Mesenchymal stem cell (in vitro differentiated cells and primary cell): ENCODE measurements at regions not wholly inside any gene's neighbourhood (a gene's known extent, or its start where the extent isn't known, plus 50 kb on each side); places are given as distances from the start of the nearest gene placed in this dataset.

Experiments used
- DNase-seq: peaks from one replicate; pipeline ENCODE4 v3.0.0-alpha.2; 2013
- H2AFZ ChIP-seq: one replicate; pipeline ENCODE4 v1.6.1; 2013; ENCODE audit warnings: low read depth, mild to moderate bottlenecking, control low read depth, inconsistent platforms, low read length, moderate library complexity
- H2AK5ac ChIP-seq: 2 replicates; pipeline ENCODE4 v1.6.1; 2013; ENCODE audit warnings: low read length, moderate library complexity, mild to moderate bottlenecking, inconsistent platforms; ENCODE audit not compliant: severe bottlenecking
- H2BK120ac ChIP-seq: one replicate; pipeline ENCODE4 v1.6.1; 2013; ENCODE audit warnings: low read depth, mild to moderate bottlenecking, inconsistent platforms, low read length, moderate library complexity
- H2BK12ac ChIP-seq, 2 experiments: one replicate each; pipeline ENCODE4 v1.6.1; 2013; ENCODE audit warnings: inconsistent platforms in 2 of 2, low read length in 2 of 2, mild to moderate bottlenecking in 2 of 2, moderate library complexity in 2 of 2, control low read depth in 1 of 2
- H2BK15ac ChIP-seq: one replicate; pipeline ENCODE4 v1.6.1; 2013; ENCODE audit warnings: mild to moderate bottlenecking, low read depth, inconsistent platforms; ENCODE audit not compliant: poor library complexity, severe bottlenecking
- H2BK5ac ChIP-seq: 2 replicates; pipeline ENCODE4 v1.6.1; 2013; ENCODE audit warnings: low read depth, mild to moderate bottlenecking, low read length, control low read depth, inconsistent platforms; ENCODE audit not compliant: poor library complexity, severe bottlenecking
- H3K14ac ChIP-seq, 2 experiments: one replicate each; pipeline ENCODE4 v1.6.1; 2013; ENCODE audit warnings: inconsistent platforms in 2 of 2, low read length in 2 of 2, control low read depth in 1 of 2, mild to moderate bottlenecking in 1 of 2, moderate library complexity in 1 of 2
- H3K18ac ChIP-seq, 2 experiments: one replicate each; pipeline ENCODE4 v1.6.1; 2013; ENCODE audit warnings: inconsistent platforms in 2 of 2, low read length in 2 of 2, control low read depth in 1 of 2, low read depth in 1 of 2, mild to moderate bottlenecking in 1 of 2
- H3K23ac ChIP-seq, 2 experiments: one replicate each; pipeline ENCODE4 v1.6.1; 2013; ENCODE audit warnings: inconsistent platforms in 2 of 2, low read length in 2 of 2, mild to moderate bottlenecking in 2 of 2, moderate library complexity in 2 of 2, control low read depth in 1 of 2
- H3K27ac ChIP-seq: 2 replicates; pipeline ENCODE4 v1.5.1; 2013; ENCODE audit warnings: mild to moderate bottlenecking, moderate library complexity, low read length, control low read depth, inconsistent platforms; ENCODE audit not compliant: poor library complexity, severe bottlenecking
- H3K27me3 ChIP-seq, 2 experiments: 2 replicates each; pipeline versions ENCODE4 v1.6.1 to v1.7.0; 2013; ENCODE audit warnings: low read length in 2 of 2, mild to moderate bottlenecking in 2 of 2, moderate library complexity in 2 of 2, control low read depth in 1 of 2, inconsistent platforms in 1 of 2; ENCODE audit not compliant: control insufficient read depth in 1 of 2, insufficient read depth in 1 of 2
- H3K36me3 ChIP-seq, 2 experiments: 2 replicates each; pipeline versions ENCODE4 v1.6.1 to v1.7.0; 2013; ENCODE audit warnings: low read length in 2 of 2, control low read depth in 1 of 2, inconsistent platforms in 1 of 2, low read depth in 1 of 2, mild to moderate bottlenecking in 1 of 2; ENCODE audit not compliant: insufficient read depth in 2 of 2, control insufficient read depth in 1 of 2
- H3K4ac ChIP-seq, 2 experiments: one replicate each; pipeline ENCODE4 v1.6.1; 2013; ENCODE audit warnings: inconsistent platforms in 2 of 2, low read length in 2 of 2, mild to moderate bottlenecking in 2 of 2, moderate library complexity in 2 of 2, control low read depth in 1 of 2, low read depth in 1 of 2
- H3K4me1 ChIP-seq: 2 replicates; pipeline ENCODE4 v1.6.1; 2013; ENCODE audit warnings: low read depth, low read length, control low read depth; ENCODE audit not compliant: control insufficient read depth, insufficient read depth
- H3K4me2 ChIP-seq: 2 replicates; pipeline ENCODE4 v1.6.1; 2013; ENCODE audit warnings: low read length, mild to moderate bottlenecking, inconsistent platforms; ENCODE audit not compliant: poor library complexity, severe bottlenecking
- H3K4me3 ChIP-seq, 2 experiments: 2 replicates each; pipeline versions ENCODE4 v1.5.1 to v1.7.0; 2013; ENCODE audit warnings: low read length in 2 of 2, mild to moderate bottlenecking in 2 of 2, control low read depth in 1 of 2, low read depth in 1 of 2; ENCODE audit not compliant: insufficient read depth in 1 of 2
- H3K79me1 ChIP-seq: replicated peaks from 2 replicates; pipeline ENCODE4 v1.6.1; 2013; ENCODE audit warnings: mild to moderate bottlenecking, control low read depth, low read length, inconsistent platforms; ENCODE audit not compliant: poor library complexity, severe bottlenecking
- H3K9ac ChIP-seq: 2 replicates; pipeline ENCODE4 v1.7.0; 2013; ENCODE audit warnings: mild to moderate bottlenecking, low read length, moderate library complexity
- H3K9me3 ChIP-seq: 2 replicates; pipeline ENCODE4 v1.7.0; 2013; ENCODE audit warnings: mild to moderate bottlenecking, low read length; ENCODE audit not compliant: control insufficient read depth
- H4K8ac ChIP-seq: one replicate; pipeline ENCODE4 v1.6.1; 2013; ENCODE audit warnings: inconsistent platforms, mild to moderate bottlenecking, low read length, moderate library complexity
- H4K91ac ChIP-seq: one replicate; pipeline ENCODE4 v1.6.1; 2013; ENCODE audit warnings: mild to moderate bottlenecking, low read length, inconsistent platforms
- WGBS: methylation state at CpG from one replicate; pipeline ENCODE4 v1.1.7; 2013; ENCODE audit warnings: mixed read lengths; 5-methylcytosine and 5-hydroxymethylcytosine counted together

DNA sequence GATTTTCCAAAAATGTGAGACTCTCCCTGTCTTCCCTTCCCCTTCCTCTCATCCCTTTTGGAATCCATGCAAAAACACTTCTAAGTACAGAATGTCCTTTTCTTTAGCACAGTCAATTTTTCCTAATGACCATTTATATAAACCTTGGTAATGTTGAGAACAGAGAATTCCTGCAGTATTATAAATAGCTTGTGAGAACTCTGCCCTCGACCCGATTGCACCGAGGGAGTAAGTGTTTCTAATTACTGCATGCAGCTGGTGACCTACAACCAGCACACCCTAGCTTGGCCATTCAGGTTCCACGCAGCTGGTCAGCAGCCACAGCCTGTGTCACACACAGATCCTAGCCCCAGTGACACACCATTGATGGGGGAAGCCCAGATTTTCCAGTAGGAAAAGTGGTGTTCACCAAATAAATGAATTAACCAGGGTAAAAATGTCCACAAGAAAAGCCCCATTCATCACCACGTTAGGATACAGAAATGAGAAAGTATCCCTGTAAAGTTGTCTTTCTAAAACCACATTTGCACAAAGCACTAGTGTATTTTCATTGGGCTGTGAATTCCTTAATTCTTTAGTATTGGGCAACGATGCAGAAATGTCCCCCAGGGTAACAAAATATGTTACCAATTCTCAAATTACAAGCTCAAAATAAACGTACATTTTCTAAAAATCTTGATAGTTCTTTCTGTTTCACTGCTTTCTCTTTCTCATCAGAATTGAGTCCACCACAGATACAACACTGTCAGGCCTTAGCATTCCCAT is 499.0 kb upstream of the KLF6 start:
- peak overlapping the region; percentile 76 for H4K8ac ChIP-seq
- no peak overlapping the region for H2BK15ac ChIP-seq
- peak overlapping the region; percentile 42 for H3K9ac ChIP-seq
- H3K36me3 ChIP-seq: no peaks in the 10 kb centered on the region
- peak; percentile 90 for DNase-seq
- peak overlapping the region; percentile 77 for H3K27ac ChIP-seq
- no peak overlapping the region for H2BK120ac ChIP-seq
- WGBS: 39% methylated on average over 7 of the region's 7 CpGs
- no peaks in the 10 kb centered on the region for H3K27me3 ChIP-seq
- no peaks in the 10 kb centered on the region for H3K9me3 ChIP-seq
- peaks cover 8% of the 10 kb centered on the region for H3K4me1 ChIP-seq
- H2AFZ ChIP-seq: no peak overlapping the region
- H3K4me3 ChIP-seq: peak overlapping the region in 1 of 2 experiments; percentile 51
- no peak overlapping the region for H2BK5ac ChIP-seq
- no peaks in the 10 kb centered on the region for H3K79me1 ChIP-seq
- H4K91ac ChIP-seq: no peak overlapping the region
- H3K4me2 ChIP-seq: no peak overlapping the region
- H3K18ac ChIP-seq: peak overlapping the region; percentile 38 to 75
- H3K14ac ChIP-seq: no peak overlapping the region
- no peak overlapping the region for H2AK5ac ChIP-seq
- H2BK12ac ChIP-seq: peak overlapping the region; percentile 6 to 91
- peak overlapping the region in 1 of 2 experiments; percentile 65 for H3K4ac ChIP-seq
- H3K23ac ChIP-seq: no peak overlapping the region

GRCh38 chr10:4282496-4282895 is 497.5 kb upstream of the KLF6 start:
- H3K23ac ChIP-seq: no peak overlapping the region
- WGBS: 99% methylated on average over 4 of the region's 4 CpGs
- no peaks in the 10 kb centered on the region for H3K79me1 ChIP-seq

DNA sequence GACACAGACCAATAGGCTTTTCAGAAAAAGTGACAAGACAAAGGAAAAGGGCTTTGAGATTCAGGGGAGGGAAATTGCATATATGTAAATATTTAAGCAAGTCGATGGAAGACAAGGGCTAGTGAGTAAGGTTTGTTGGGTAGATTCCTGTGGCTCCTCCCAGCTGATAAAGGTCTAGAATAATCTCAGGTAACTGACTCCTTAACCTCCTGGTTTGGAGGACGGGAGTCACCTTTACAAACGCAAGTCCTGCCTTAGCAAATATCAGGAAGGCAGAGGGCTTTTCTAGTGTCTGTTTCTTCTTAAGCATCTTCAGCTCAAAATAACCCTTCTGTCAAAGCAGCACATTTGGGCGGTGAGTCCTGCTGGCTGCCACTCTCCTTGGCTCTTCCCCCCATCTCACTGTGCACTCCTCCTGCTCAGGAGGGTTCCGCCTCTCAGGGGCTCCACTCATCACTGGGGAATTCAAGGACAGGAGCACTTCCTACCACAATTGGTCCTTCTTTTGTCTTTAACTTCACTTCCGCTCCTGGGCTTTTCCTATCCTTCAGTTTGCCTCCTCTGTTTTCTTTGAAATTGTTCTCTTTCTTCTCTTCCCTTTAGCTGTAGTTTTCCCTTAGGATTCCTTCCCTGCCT is 496.3 kb upstream of the KLF6 start:
- Histone ChIP-seq H3K79me1 (no peaks in the 10 kb centered on the region), H2BK120ac (peak overlapping the region; percentile 40), H2BK15ac (no peak overlapping the region), H3K18ac (peak overlapping the region; percentile 67 to 90), H4K91ac (no peak overlapping the region), H3K23ac (no peak overlapping the region), H2BK12ac (peak overlapping the region in 1 of 2 experiments; percentile 94), H3K27me3 (no peaks in the 10 kb centered on the region), H3K36me3 (no peaks in the 10 kb centered on the region), H3K14ac (no peak overlapping the region), H4K8ac (peak overlapping the region; percentile 5), H3K4ac (peak overlapping the region; percentile 41 to 60), H2BK5ac (no peak overlapping the region), H3K4me2 (no peak overlapping the region), H3K4me1 (peaks cover 8% of the 10 kb centered on the region), H2AK5ac (no peak overlapping the region), H2AFZ (no peak overlapping the region), H3K9ac (no peak overlapping the region), H3K27ac (no peak overlapping the region), H3K9me3 (no peaks in the 10 kb centered on the region), H3K4me3 (no peak overlapping the region)
- DNase-seq: peak; percentile 18
- WGBS: 67% methylated on average over 6 of the region's 6 CpGs

More at GRCh38 chr10:4282496-4282895, 497.5 kb upstream of the KLF6 start:
- H3K27me3 ChIP-seq: no peaks in the 10 kb centered on the region
- peak overlapping the region in 1 of 2 experiments; percentile 69 for H3K18ac ChIP-seq
- H2BK15ac ChIP-seq: peak overlapping the region; percentile 57
- no peak overlapping the region for H2BK5ac ChIP-seq
- no peak overlapping the region for H3K4me3 ChIP-seq
- H4K8ac ChIP-seq: peak overlapping the region; percentile 72
- H2BK12ac ChIP-seq: peak overlapping the region; percentile 63 to 69
- H3K9ac ChIP-seq: no peak overlapping the region
- no peak for DNase-seq
- H3K4me1 ChIP-seq: peaks cover 8% of the 10 kb centered on the region
- no peak overlapping the region for H3K27ac ChIP-seq
- H2BK120ac ChIP-seq: peak overlapping the region; percentile 77
- H2AK5ac ChIP-seq: no peak overlapping the region
- H3K9me3 ChIP-seq: no peaks in the 10 kb centered on the region
- H2AFZ ChIP-seq: no peak overlapping the region
- no peak overlapping the region for H3K14ac ChIP-seq
- H4K91ac ChIP-seq: peak overlapping the region; percentile 67
- no peak overlapping the region for H3K4ac ChIP-seq
- no peak overlapping the region for H3K4me2 ChIP-seq
- H3K36me3 ChIP-seq: no peaks in the 10 kb centered on the region

GRCh38 chr10:4280461-4281189 is 495.6 kb upstream of the KLF6 start:
- no peak overlapping the region for H2BK15ac ChIP-seq
- no peak overlapping the region for H3K4me2 ChIP-seq
- no peak overlapping the region for H3K4me3 ChIP-seq
- no peak overlapping the region for H3K27ac ChIP-seq
- WGBS: 36% methylated on average over 4 of the region's 7 CpGs
- H2BK12ac ChIP-seq: peak overlapping the region; percentile 75 to 94
- peak overlapping the region; percentile 28 to 32 for H3K4ac ChIP-seq
- H3K4me1 ChIP-seq: peaks cover 8% of the 10 kb centered on the region
- DNase-seq: peak; percentile 52
- H3K79me1 ChIP-seq: no peaks in the 10 kb centered on the region
- H4K8ac ChIP-seq: peak overlapping the region; percentile 60
- H3K9ac ChIP-seq: peak overlapping the region; percentile 37
- peak overlapping the region; percentile 65 for H4K91ac ChIP-seq
- no peak overlapping the region for H2AK5ac ChIP-seq
- no peak overlapping the region for H2BK5ac ChIP-seq
- H3K18ac ChIP-seq: peak overlapping the region; percentile 58 to 79
- H3K27me3 ChIP-seq: no peaks in the 10 kb centered on the region
- H3K23ac ChIP-seq: no peak overlapping the region
- no peak overlapping the region for H3K14ac ChIP-seq
- peak overlapping the region; percentile 40 for H2BK120ac ChIP-seq
- no peaks in the 10 kb centered on the region for H3K36me3 ChIP-seq
- H3K9me3 ChIP-seq: no peaks in the 10 kb centered on the region
- H2AFZ ChIP-seq: no peak overlapping the region
